ENCODE measurements at regions not wholly inside any gene's neighbourhood (a gene's known extent, or its start where the extent isn't known, plus 50 kb on each side); places are given as distances from the start of the nearest gene placed in this dataset.

DNA sequence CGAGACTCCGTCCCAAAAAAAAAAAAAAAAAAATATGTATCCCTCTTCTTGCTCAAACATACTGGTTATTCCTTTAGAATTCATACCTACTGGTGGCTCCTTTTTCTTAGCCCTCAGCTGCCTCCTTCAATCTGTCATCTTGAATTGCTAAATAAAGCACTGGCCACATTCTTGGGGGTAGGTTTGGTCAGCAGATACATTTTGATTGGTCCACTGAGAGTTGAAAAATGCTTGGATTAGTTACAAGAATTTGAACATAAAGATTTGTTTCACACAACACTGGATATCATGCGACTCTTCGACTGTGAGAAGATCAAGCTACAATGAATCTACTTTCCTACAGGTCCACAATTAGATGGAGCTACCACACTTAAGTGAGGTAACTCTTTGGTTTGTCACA is 906.1 kb upstream of the SLC39A10 start:
- H3K9me3 Mint-ChIP-seq: peaks cover 0 to 4% (median 2%) of the 10 kb centered on the region in 7 donors
- Histone ChIP-seq H3K9ac (ENCODE audit: insufficient read depth, low read length, poor library complexity, severe bottlenecking) (no peak overlapping the region), H2AFZ (ENCODE audit: insufficient read depth, low read depth, low read length, poor library complexity, severe bottlenecking) (no peak overlapping the region), H3K27me3 (ENCODE audit: control insufficient read depth in 2 of 2, insufficient read depth in 2 of 2, low read length in 2 of 2) (no peaks in the 10 kb centered on the region), H3K4me3 (replicated peaks in 1 of 3; ENCODE audit: low read depth in 2 of 3, low read length in 3 of 3) (no peak overlapping the region), H3K9me3 (replicated peaks in 1 of 2; ENCODE audit: control insufficient read depth in 1 of 2, insufficient read depth in 1 of 2, low read length in 2 of 2) (no peaks in the 10 kb centered on the region), H3K27ac (ENCODE audit: low read depth in 1 of 2, low read length in 2 of 2) (no peak overlapping the region), H3K36me3 (replicated peaks in 1 of 2; ENCODE audit: control insufficient read depth in 1 of 2, insufficient read depth in 2 of 2, low read length in 2 of 2) (no peaks in the 10 kb centered on the region), H3K4me2 (replicated peaks; ENCODE audit: extremely low read depth, low read length, poor library complexity, severe bottlenecking) (no peak overlapping the region), H4K20me1 (ENCODE audit: insufficient read depth, low read length) (no peaks in the 10 kb centered on the region), H3K79me2 (ENCODE audit: insufficient read depth, low read length) (no peaks in the 10 kb centered on the region), H3K4me1 (ENCODE audit: control insufficient read depth in 1 of 2, insufficient read depth in 2 of 2, low read length in 2 of 2) (no peaks in the 10 kb centered on the region)
- no peaks in the 10 kb centered on the region for H3K36me3 Mint-ChIP-seq
- DNase-seq: no peak
- no peak overlapping the region for H3K27ac Mint-ChIP-seq
- H3K27me3 Mint-ChIP-seq (ENCODE audit: low read depth in 3 of 3): no peaks in the 10 kb centered on the region
- intact Hi-C loops (cut with micrococcal nuclease): no loop called here
- TF ChIP-seq, protein P1, sequence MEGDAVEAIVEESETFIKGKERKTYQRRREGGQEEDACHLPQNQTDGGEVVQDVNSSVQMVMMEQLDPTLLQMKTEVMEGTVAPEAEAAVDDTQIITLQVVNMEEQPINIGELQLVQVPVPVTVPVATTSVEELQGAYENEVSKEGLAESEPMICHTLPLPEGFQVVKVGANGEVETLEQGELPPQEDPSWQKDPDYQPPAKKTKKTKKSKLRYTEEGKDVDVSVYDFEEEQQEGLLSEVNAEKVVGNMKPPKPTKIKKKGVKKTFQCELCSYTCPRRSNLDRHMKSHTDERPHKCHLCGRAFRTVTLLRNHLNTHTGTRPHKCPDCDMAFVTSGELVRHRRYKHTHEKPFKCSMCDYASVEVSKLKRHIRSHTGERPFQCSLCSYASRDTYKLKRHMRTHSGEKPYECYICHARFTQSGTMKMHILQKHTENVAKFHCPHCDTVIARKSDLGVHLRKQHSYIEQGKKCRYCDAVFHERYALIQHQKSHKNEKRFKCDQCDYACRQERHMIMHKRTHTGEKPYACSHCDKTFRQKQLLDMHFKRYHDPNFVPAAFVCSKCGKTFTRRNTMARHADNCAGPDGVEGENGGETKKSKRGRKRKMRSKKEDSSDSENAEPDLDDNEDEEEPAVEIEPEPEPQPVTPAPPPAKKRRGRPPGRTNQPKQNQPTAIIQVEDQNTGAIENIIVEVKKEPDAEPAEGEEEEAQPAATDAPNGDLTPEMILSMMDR (IDR thresholded peaks at IDR 0.05): no peak
- H3K4me3 Mint-ChIP-seq: no peak overlapping the region
- WGBS (ENCODE audit: insufficient coverage): no CpG with 5 or more reads among the region's 4 CpGs
- no peaks in the 10 kb centered on the region for H3K4me1 Mint-ChIP-seq

DNA sequence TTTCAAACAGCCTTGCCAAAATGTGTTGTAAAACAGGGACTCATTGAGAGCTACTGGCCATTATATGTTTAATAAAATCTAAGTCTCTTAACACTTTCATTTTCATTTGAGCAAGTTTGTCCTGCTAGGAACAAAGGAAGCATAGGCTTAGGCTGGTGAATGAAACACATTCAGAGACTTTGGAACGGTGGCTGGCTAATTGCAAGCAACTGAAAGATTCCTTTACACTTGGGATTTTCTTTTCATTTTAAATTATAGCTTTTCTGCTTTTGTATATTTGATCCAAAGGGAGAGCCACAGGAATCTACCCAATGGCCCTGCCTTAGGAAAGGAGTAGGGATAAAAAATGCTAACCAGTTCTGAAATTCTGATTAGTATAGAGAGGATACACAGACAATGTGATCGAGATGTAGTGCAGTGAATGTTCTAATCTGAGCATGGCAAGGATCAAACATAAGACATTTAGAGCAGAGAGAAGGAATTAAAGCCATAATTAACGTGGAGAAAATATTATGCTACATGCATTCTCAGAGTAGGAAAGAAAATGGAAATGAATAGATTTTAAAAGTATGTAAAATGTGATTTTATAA is 911.4 kb upstream of the SLC39A10 start:
- Mint-ChIP-seq H3K36me3 (no peaks in the 10 kb centered on the region), H3K27ac (no peak overlapping the region), H3K27me3 (ENCODE audit: low read depth in 3 of 3) (no peaks in the 10 kb centered on the region), H3K9me3 (peaks cover 0 to 2% (median 1%) of the 10 kb centered on the region in 7 donors), H3K4me1 (no peaks in the 10 kb centered on the region), H3K4me3 (no peak overlapping the region)
- no peak overlapping the region for H3K9ac ChIP-seq (ENCODE audit: insufficient read depth, low read length, poor library complexity, severe bottlenecking)
- H3K9me3 ChIP-seq (replicated peaks in 1 of 2; ENCODE audit: control insufficient read depth in 1 of 2, insufficient read depth in 1 of 2, low read length in 2 of 2): no peaks in the 10 kb centered on the region
- no peak overlapping the region for H2AFZ ChIP-seq (ENCODE audit: insufficient read depth, low read depth, low read length, poor library complexity, severe bottlenecking)
- H3K4me2 ChIP-seq (replicated peaks; ENCODE audit: extremely low read depth, low read length, poor library complexity, severe bottlenecking): no peak overlapping the region
- intact Hi-C loops (cut with micrococcal nuclease): no loop called here
- TF ChIP-seq, protein P1 (IDR thresholded peaks at IDR 0.05): no peak
- no peaks in the 10 kb centered on the region for H3K27me3 ChIP-seq (ENCODE audit: control insufficient read depth in 2 of 2, insufficient read depth in 2 of 2, low read length in 2 of 2)
- no peak overlapping the region for H3K27ac ChIP-seq (ENCODE audit: low read depth in 1 of 2, low read length in 2 of 2)
- 80% methylated on average over 1 of the region's 3 CpGs for WGBS (ENCODE audit: insufficient coverage)
- H3K36me3 ChIP-seq (replicated peaks in 1 of 2; ENCODE audit: control insufficient read depth in 1 of 2, insufficient read depth in 2 of 2, low read length in 2 of 2): no peaks in the 10 kb centered on the region
- no peaks in the 10 kb centered on the region for H3K79me2 ChIP-seq (ENCODE audit: insufficient read depth, low read length)
- no peak for DNase-seq
- H3K4me3 ChIP-seq (replicated peaks in 1 of 3; ENCODE audit: low read depth in 2 of 3, low read length in 3 of 3): no peak overlapping the region
- no peaks in the 10 kb centered on the region for H4K20me1 ChIP-seq (ENCODE audit: insufficient read depth, low read length)
- no peaks in the 10 kb centered on the region for H3K4me1 ChIP-seq (ENCODE audit: control insufficient read depth in 1 of 2, insufficient read depth in 2 of 2, low read length in 2 of 2)

All from CD14-positive monocyte (primary cell).